AG04449 (cell line): ENCODE measurements at regions not wholly inside any gene's neighbourhood (a gene's known extent, or its start where the extent isn't known, plus 50 kb on each side); places are given as distances from the start of the nearest gene placed in this dataset.
A peak's percentile ranks its signal among the peaks of the same experiment; 100 is the strongest.

Experiments
- CTCF ChIA-PET: fragments of 350-600 bp; formaldehyde crosslinking; extraction: SDS; loops from one replicate; lab custom pipeline; 2021; ENCODE audit warnings: antibody characterized with exemption; lab: Yijun Ruan, JAX
- POLR2A ChIA-PET: fragments of 400-600, 350-600 bp; formaldehyde crosslinking; extraction: SDS; loops from one replicate; lab custom pipeline; 2020; ENCODE audit warnings: antibody characterized with exemption, inconsistent platforms; lab: Yijun Ruan, JAX
- DNase-seq: peaks from one replicate; pipeline ENCODE4 v3.0.0-alpha.2; 2010; ENCODE audit warnings: low read depth, low spot score
- H3K4me3 ChIP-seq: 2 replicates; pipeline ENCODE4 v1.5.1; 2011; ENCODE audit warnings: low read depth, mild to moderate bottlenecking, control low read depth, low read length
- TF ChIP-seq, protein P1 (sequence below): IDR thresholded peaks from one replicate; pipeline ENCODE4 v1.5.1; 2011; ENCODE audit warnings: mild to moderate bottlenecking, moderate library complexity, low read length, control low read depth, inconsistent platforms; ENCODE audit not compliant: insufficient read depth; ENCODE audit errors: missing control alignments

DNA sequence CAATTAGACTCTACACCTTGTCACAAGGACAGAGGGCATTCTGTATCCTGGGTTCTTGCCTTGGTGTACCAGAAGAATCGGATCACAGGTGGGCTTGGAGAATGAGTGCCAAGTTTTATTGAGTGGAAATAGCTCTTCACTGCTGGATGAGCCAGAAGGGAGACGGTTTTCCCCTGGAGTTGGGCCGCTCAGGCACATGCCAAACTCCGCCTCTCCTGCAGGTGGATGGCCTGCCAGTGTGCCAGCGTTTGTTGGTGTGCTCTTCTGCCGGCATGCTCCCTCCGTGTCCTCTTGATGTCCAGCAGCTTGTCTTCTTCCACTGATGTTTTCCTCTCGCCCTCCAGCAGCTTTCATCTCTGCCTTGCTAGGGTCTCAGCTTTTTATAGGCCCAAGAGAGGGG, 115.5 kb upstream of the RAB27B start:
- H3K4me3 ChIP-seq: no peak overlapping the region
- ChIA-PET POLR2A (no interaction called here), CTCF (interaction anchor here (1.7 kb wide), 1 partner anchor 42 kb away, joined by 5 read pairs; no protein-coding TSS in a partner anchor)
- TF ChIP-seq, protein P1, sequence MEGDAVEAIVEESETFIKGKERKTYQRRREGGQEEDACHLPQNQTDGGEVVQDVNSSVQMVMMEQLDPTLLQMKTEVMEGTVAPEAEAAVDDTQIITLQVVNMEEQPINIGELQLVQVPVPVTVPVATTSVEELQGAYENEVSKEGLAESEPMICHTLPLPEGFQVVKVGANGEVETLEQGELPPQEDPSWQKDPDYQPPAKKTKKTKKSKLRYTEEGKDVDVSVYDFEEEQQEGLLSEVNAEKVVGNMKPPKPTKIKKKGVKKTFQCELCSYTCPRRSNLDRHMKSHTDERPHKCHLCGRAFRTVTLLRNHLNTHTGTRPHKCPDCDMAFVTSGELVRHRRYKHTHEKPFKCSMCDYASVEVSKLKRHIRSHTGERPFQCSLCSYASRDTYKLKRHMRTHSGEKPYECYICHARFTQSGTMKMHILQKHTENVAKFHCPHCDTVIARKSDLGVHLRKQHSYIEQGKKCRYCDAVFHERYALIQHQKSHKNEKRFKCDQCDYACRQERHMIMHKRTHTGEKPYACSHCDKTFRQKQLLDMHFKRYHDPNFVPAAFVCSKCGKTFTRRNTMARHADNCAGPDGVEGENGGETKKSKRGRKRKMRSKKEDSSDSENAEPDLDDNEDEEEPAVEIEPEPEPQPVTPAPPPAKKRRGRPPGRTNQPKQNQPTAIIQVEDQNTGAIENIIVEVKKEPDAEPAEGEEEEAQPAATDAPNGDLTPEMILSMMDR: no peak
- DNase-seq: no peak

DNA sequence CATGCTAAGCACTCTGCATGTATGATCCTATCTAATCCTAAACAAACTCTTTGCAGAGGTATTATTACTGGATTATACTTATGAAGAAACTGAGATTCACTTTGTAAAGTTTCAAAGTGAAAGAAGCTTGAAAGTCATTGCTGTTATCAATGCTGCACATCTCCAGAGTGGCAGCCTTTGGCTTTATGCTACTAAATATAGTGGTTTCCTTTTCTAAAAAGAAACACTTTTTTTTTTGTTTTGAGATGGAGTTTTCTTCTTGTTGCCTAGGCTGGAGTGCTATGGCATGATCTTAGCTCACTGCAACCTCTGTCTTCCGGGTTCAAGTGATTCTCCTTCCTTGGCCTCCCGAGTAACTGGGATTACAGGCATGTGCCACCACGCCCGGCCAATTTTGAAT, 114.9 kb upstream of the RAB27B start:
- POLR2A ChIA-PET: no interaction called here
- CTCF ChIA-PET: interaction anchor here (1.7 kb wide), 1 partner anchor 42 kb away, joined by 5 read pairs; no protein-coding TSS in a partner anchor
- no peak for DNase-seq

DNA sequence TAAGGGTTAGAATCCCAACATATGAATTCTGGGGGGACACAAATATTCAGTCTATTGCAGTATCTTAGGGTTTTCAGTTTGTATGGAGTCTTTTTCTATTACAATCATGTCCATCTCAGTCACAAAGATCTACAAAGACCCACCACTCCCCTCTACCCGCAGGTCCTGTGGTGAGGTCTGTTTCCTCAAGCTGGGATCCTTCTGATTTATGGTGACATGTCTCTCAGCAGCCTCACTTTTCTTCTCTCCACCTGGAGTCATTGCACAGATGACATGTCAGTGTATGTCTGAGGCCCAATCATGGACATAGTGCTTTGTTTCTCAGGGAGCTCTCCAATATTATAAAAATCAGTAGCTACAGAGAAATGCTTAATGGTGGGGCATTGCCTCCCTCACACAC, 113.4 kb upstream of the RAB27B start:
- H3K4me3 ChIP-seq: no peak overlapping the region
- ChIA-PET CTCF (interaction anchor here (0.6 kb wide), 1 partner anchor 269 kb away, joined by 3 read pairs; no protein-coding TSS in a partner anchor), POLR2A (no interaction called here)
- TF ChIP-seq, protein P1: no peak
- no peak for DNase-seq

More for the DNA sequence above, 114.9 kb upstream of the RAB27B start:
- TF ChIP-seq, protein P1: no peak
- H3K4me3 ChIP-seq: no peak overlapping the region

DNA sequence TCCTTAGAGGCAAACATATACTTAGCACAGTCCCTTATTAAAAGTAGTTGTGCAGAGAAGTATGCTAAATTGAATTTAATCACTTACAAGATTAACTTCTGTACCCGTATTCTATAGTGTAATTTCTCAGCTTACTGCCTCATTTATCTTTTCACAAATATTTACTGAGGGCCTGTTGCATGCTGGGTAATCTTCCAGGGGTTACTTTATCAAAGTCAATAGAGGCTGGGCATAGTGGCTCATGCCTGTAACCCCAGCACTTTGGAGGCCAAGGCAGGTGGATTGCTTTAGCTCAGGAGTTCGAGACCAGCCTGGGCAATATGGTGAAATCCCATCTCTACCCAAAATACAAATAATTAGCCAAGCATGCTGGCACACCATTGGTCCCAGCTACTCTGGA, 111.7 kb upstream of the RAB27B start:
- DNase-seq: no peak
- H3K4me3 ChIP-seq: no peak overlapping the region
- TF ChIP-seq, protein P1: no peak
- CTCF ChIA-PET: interaction anchor here (1.0 to 1.5 kb wide), 2 partner anchors 18 to 267 kb away, joined by 3 to 4 read pairs; no protein-coding TSS in a partner anchor
- POLR2A ChIA-PET: no interaction called here

DNA sequence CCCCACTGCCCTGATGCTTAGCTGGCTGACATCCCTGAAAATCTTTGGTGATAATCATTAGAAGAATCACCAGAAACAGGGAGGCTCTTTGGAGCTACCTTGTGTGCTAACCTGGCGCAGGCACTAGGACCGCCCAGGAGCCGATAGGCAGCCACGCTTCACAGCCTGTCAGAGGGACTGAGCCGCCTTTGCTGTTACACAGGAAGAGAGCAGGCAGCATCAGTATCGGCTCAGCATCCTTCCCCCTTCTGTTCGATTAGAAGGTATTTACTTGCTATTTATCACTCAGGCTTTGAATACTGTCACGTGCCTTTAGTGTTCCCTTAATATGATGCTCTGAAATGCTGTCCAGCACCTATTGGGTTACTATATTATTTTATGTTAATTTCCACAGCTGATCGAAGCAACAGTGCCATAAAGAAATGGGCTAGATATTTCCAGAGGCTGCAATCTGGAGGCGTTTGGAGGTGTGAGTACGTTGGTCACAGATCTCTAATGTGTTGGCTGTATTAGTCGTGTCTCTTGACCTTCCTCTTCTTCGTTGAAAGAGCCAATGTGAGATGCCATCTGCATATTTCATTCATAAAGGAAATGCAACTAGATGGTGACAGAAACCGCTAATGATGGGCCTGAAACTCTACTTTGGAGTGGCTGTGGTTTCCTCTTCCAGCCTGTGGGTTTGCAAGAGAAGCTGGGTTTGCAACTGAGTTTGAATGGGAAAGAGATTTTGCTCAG, 110.4 kb upstream of the RAB27B start:
- POLR2A ChIA-PET: no interaction called here
- TF ChIP-seq, protein P1: no peak
- no peak for DNase-seq
- peak overlapping the region; percentile 48 for H3K4me3 ChIP-seq
- CTCF ChIA-PET: interaction anchor here (1.1 to 1.5 kb wide), 2 partner anchors 8 to 17 kb away, joined by 3 read pairs; no protein-coding TSS in a partner anchor

DNA sequence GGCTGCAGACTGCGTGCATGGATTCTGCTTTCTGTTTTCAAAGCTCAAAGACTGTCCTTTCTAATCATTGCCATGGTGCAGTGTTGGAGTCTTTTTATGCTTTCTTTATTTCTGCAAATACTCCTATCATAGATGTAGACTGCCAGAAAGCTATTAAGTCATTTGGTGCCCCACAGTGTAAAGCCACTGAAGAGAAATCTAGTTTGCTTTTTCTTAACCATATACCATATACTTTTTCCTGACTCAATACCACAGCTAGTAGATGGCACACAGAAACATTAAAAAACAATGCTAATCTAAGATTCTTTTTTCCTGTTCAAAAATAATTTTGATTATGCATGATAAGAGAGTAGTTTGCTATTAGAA, 109.9 kb upstream of the RAB27B start:
- ChIA-PET CTCF (interaction anchor here (1.1 kb wide), 1 partner anchor 9 kb away, joined by 3 read pairs; no protein-coding TSS in a partner anchor), POLR2A (no interaction called here)
- H3K4me3 ChIP-seq: peak overlapping the region; percentile 48
- TF ChIP-seq, protein P1: no peak
- DNase-seq: no peak
